ENCODE measurements at regions not wholly inside any gene's neighbourhood (a gene's known extent, or its start where the extent isn't known, plus 50 kb on each side); places are given as distances from the start of the nearest gene placed in this dataset.

GRCh38 chr13:76250211-76250610 is 614.1 kb downstream of the LMO7 start:
- no peak for TF ChIP-seq EP300 (IDR thresholded peaks at IDR 0.05; ENCODE audit: borderline replicate concordance in 1 of 2, low read depth in 2 of 2, low read length in 2 of 2)
- no peak for TF ChIP-seq HDAC2 (IDR thresholded peaks at IDR 0.05; ENCODE audit: borderline replicate concordance in 1 of 2, low read depth in 2 of 2, low read length in 2 of 2)
- TF ChIP-seq USF2 (IDR thresholded peaks at IDR 0.05; ENCODE audit: low read length) = no peak
- TF ChIP-seq ATF3 (IDR thresholded peaks at IDR 0.05; ENCODE audit: insufficient read depth, low read depth, low read length) = no peak
- no peak for TF ChIP-seq CTCF (IDR thresholded peaks at IDR 0.05; ENCODE audit: control extremely low read depth in 1 of 3, insufficient read depth in 1 of 3, low read depth in 1 of 3, low read length in 3 of 3)
- no peak for TF ChIP-seq TBP (IDR thresholded peaks at IDR 0.05; ENCODE audit: low read depth, low read length)
- no peak for TF ChIP-seq EGR1 (IDR thresholded peaks at IDR 0.05; ENCODE audit: borderline replicate concordance, low read depth, low read length)
- TF ChIP-seq KDM4A (IDR thresholded peaks at IDR 0.05; ENCODE audit: low read depth, low read length, severe bottlenecking) = no peak
- no peak for TF ChIP-seq SIRT6 (IDR thresholded peaks at IDR 0.05; ENCODE audit: low read length)
- no peak overlapping the region for H2BK120ac ChIP-seq (replicated peaks; ENCODE audit: low read depth, low read length)
- no peaks in the 10 kb centered on the region for H3K79me1 ChIP-seq (ENCODE audit: low read depth, low read length)
- H4K20me1 ChIP-seq (replicated peaks in 1 of 2; ENCODE audit: control insufficient read depth in 1 of 2, insufficient read depth in 2 of 2, low read length in 2 of 2) = no peaks in the 10 kb centered on the region
- DNase-seq (ENCODE audit: low read depth in 1 of 2, low spot score in 2 of 2) (no peak), FAIRE-seq (no peak)
- no peak overlapping the region for H2BK5ac ChIP-seq (ENCODE audit: low read depth, low read length)
- ChIA-PET POLR2A (ENCODE audit: partially characterized antibody) (no interaction called here), CTCF (ENCODE audit: partially characterized antibody) (no interaction called here)
- 74% methylated on average over 2 of the region's 2 CpGs; no CpG with 5 or more reads in 1 of the 2 experiments for WGBS, 2 experiments (ENCODE audit: extremely low coverage in 1 of 2, insufficient coverage in 1 of 2, insufficient read length in 1 of 2, insufficient replicate concordance in 2 of 2, low coverage in 1 of 2, low lambda C conversion rate in 2 of 2, missing lambda C conversion rate in 1 of 2)
- H3K79me2 ChIP-seq (ENCODE audit: control insufficient read depth in 1 of 2, insufficient read depth in 2 of 2, low read length in 2 of 2) = no peaks in the 10 kb centered on the region
- H3K9me3 ChIP-seq (ENCODE audit: insufficient read depth in 2 of 2, low read depth in 1 of 2, low read length in 1 of 2) = no peaks in the 10 kb centered on the region
- H4K91ac ChIP-seq (replicated peaks; ENCODE audit: insufficient read length, low read length) = no peak overlapping the region
- H3K4ac ChIP-seq (replicated peaks; ENCODE audit: insufficient read length, low read depth, low read length) = no peak overlapping the region
- H2BK20ac ChIP-seq (ENCODE audit: low read length) = no peak overlapping the region
- H2BK15ac ChIP-seq (ENCODE audit: low read length) = no peak overlapping the region
- H3K14ac ChIP-seq (ENCODE audit: insufficient read length) = no peak overlapping the region
- no peak overlapping the region for H4K5ac ChIP-seq (ENCODE audit: insufficient read length, low read depth, low read length)
- H2AK5ac ChIP-seq (ENCODE audit: low read depth, low read length) = no peak overlapping the region
- H3K23ac ChIP-seq (ENCODE audit: insufficient read length) = no peak overlapping the region
- no peak overlapping the region for H3K4me2 ChIP-seq (ENCODE audit: insufficient read depth in 1 of 2, low read depth in 2 of 2, low read length in 2 of 2)
- no peak overlapping the region for H3K9ac ChIP-seq (replicated peaks in 1 of 4; ENCODE audit: extremely low read depth in 1 of 4, low read depth in 3 of 4, low read length in 3 of 4)
- H2AFZ ChIP-seq (ENCODE audit: low read length) = no peak overlapping the region; the same call in 1 of the 2 replicates
- H4K8ac ChIP-seq (ENCODE audit: extremely low read depth, insufficient read depth, low read length) = no peak overlapping the region
- H2BK12ac ChIP-seq (ENCODE audit: low read depth, low read length) = no peak overlapping the region
- H3K36me3 ChIP-seq (ENCODE audit: control insufficient read depth in 2 of 4, insufficient read depth in 4 of 4, low read length in 3 of 4) = no peaks in the 10 kb centered on the region
- H3K27ac ChIP-seq (ENCODE audit: low read depth, low read length) = no peak overlapping the region
- H3K56ac ChIP-seq (replicated peaks; ENCODE audit: insufficient read length, low read depth, low read length) = no peak overlapping the region
- no peak overlapping the region for H3K18ac ChIP-seq (ENCODE audit: extremely low read depth, low read length)
- H3K23me2 ChIP-seq (ENCODE audit: low read depth, low read length) = no peaks in the 10 kb centered on the region
- H3K4me3 ChIP-seq (ENCODE audit: extremely low read depth in 1 of 4, insufficient read depth in 2 of 4, low read depth in 3 of 4, low read length in 4 of 4) = no peak overlapping the region
- no peaks in the 10 kb centered on the region for H3K27me3 ChIP-seq (replicated peaks in 1 of 4; ENCODE audit: control insufficient read depth in 3 of 4, extremely low read depth in 1 of 4, insufficient read depth in 3 of 4, low read length in 3 of 4)
- no peaks in the 10 kb centered on the region for H3K4me1 ChIP-seq (replicated peaks in 1 of 4; ENCODE audit: control insufficient read depth in 3 of 4, insufficient read depth in 4 of 4, low read length in 3 of 4)

Data from H1 (cell line).